NCI-H1694 treated with DMSO at 0.1 percent for 48 hours (cell line): ENCODE measurements at regions not wholly inside any gene's neighbourhood (a gene's known extent, or its start where the extent isn't known, plus 50 kb on each side); places are given as distances from the start of the nearest gene placed in this dataset.

Source experiments
- DNase-seq: peaks from one replicate; lab custom pipeline; 2025; lab: John Stamatoyannopoulos, UW

- DNase-seq, result no peak
Measured at GRCh38 chr6:26197933-26198721, 110.9 kb downstream of the HFE start.

- DNase-seq, result no peak
Measured at GRCh38 chr6:26198722-26199056, 111.5 kb downstream of the HFE start.

- peak; percentile 87 for DNase-seq
Measured at GRCh38 chr6:26199057-26199772, 112.0 kb downstream of the HFE start.

GRCh38 chr6:26199773-26200764 is 112.8 kb downstream of the HFE start:
- DNase-seq, result no peak

- no peak for DNase-seq
Measured at GRCh38 chr6:26200918-26201721, 113.9 kb downstream of the HFE start.

- no peak for DNase-seq
Measured at GRCh38 chr6:26202201-26202611, 115.0 kb downstream of the HFE start.

GRCh38 chr6:26202811-26203583 is 115.8 kb downstream of the HFE start:
- DNase-seq, result no peak

GRCh38 chr6:26204332-26205160 is 117.3 kb downstream of the HFE start:
- peak; percentile 92 for DNase-seq

- peak; percentile 48 for DNase-seq
Measured at GRCh38 chr6:26205161-26205624, 118.0 kb downstream of the HFE start.

- DNase-seq, result no peak
Measured at GRCh38 chr6:26205625-26206574, 118.7 kb downstream of the HFE start.

GRCh38 chr6:26206868-26207801 is 119.9 kb downstream of the HFE start:
- no peak for DNase-seq

GRCh38 chr6:26211963-26212362 is 124.7 kb downstream of the HFE start:
- no peak for DNase-seq

GRCh38 chr6:26213334-26214075 is 126.3 kb downstream of the HFE start:
- DNase-seq, result no peak

- no peak for DNase-seq
Measured at GRCh38 chr6:26214803-26215584, 127.8 kb downstream of the HFE start.

GRCh38 chr6:26215585-26216358 is 128.5 kb downstream of the HFE start:
- no peak for DNase-seq
